Chondrocyte (in vitro differentiated cells): ENCODE measurements at regions not wholly inside any gene's neighbourhood (a gene's known extent, or its start where the extent isn't known, plus 50 kb on each side); places are given as distances from the start of the nearest gene placed in this dataset.
A peak's percentile ranks its signal among the peaks of the same experiment; 100 is the strongest.

Source experiments
- DNase-seq: peaks from one replicate; pipeline ENCODE4 v3.0.0; 2021; ENCODE audit warnings: mixed read lengths, low spot score
- H3K27ac Mint-ChIP-seq: one replicate; pipeline ENCODE4 v1.8.0; 2021; ENCODE audit warnings: mild to moderate bottlenecking, moderate library complexity, mixed read lengths; ENCODE audit not compliant: unreplicated experiment
- H3K27me3 Mint-ChIP-seq: 2 replicates; pipeline ENCODE4 v1.8.0; 2021; ENCODE audit warnings: low read depth, mixed read lengths
- H3K36me3 Mint-ChIP-seq: 2 replicates; pipeline ENCODE4 v1.8.0; 2021; ENCODE audit warnings: low read depth, mixed read lengths
- H3K4me1 Mint-ChIP-seq: 2 replicates; pipeline ENCODE4 v1.8.0; 2021; ENCODE audit warnings: low read depth, mild to moderate bottlenecking, mixed read lengths
- H3K4me3 Mint-ChIP-seq: one replicate; pipeline ENCODE4 v1.8.0; 2021; ENCODE audit warnings: mild to moderate bottlenecking, moderate library complexity, mixed read lengths; ENCODE audit not compliant: unreplicated experiment
- H3K9me3 Mint-ChIP-seq: 2 replicates; pipeline ENCODE4 v1.8.0; 2021; ENCODE audit warnings: low read depth, mixed read lengths
- CTCF ChIP-seq: fragments of 200-600 bp; sonication (generic); IDR thresholded peaks from 2 replicates; pipeline ENCODE4 v1.5.0; 2021; ENCODE audit warnings: antibody characterized with exemption, mild to moderate bottlenecking, moderate library complexity

DNA sequence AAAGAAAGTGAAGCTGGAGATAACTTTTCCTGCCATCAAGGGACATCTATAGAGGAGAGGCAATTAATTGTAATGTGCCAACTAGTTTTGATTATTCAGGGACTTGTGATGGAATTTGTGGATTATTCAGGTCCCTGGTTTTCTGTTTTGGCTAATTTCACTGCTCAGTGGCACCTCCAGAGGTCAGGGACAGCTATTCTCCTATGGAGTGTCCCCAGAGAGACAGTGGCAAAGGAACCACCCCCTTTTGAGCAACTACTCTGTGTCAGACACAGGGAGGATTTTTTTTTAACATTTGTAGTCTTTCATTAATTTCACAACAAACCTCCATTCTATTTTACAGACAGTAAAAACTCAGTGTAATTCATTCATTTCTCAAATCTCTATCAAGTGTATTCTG lies 206.0 kb upstream of the SPRED2 start:
- no peak overlapping the region for H3K4me3 Mint-ChIP-seq
- no peak for DNase-seq
- peak; percentile 33 for TF ChIP-seq CTCF
- H3K9me3 Mint-ChIP-seq = peaks cover under 1% of the 10 kb centered on the region
- H3K36me3 Mint-ChIP-seq = no peaks in the 10 kb centered on the region
- peaks cover 37% of the 10 kb centered on the region for H3K4me1 Mint-ChIP-seq
- peaks cover 9% of the 10 kb centered on the region for H3K27me3 Mint-ChIP-seq
- no peak overlapping the region for H3K27ac Mint-ChIP-seq

DNA sequence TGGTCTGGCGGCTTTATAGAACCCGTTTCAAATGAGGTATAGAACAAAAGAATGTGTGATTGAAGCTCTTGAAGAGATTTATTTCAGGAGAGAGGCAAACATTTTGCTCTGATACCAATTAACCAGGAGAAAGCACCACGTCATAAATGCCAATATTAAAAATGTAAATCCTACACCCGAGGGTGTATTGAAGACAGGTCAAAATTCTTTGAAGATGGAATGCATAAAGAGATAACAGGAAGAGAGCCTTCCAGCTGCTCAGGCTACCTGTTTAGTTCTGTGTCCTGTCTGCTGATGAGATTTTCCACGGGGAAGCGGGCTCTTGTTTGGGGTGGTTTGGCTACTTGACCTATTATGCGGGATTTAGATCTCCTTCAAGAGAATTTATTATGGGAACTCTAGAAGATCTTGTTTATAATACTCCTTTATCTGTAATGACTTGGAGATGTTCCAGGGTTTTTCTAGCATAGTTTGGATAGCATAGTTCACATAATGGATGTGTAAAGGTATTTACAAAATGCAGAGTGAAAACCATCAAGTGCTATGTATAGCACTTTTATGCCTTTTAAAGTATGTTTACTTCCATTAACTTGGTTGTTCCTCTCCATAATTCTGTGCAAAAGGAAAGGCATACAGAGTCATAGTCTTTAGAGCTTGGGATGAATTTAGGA lies 204.5 kb upstream of the SPRED2 start:
- no peak for DNase-seq
- Mint-ChIP-seq H3K27ac (no peak overlapping the region), H3K4me1 (peaks cover 37% of the 10 kb centered on the region)

DNA sequence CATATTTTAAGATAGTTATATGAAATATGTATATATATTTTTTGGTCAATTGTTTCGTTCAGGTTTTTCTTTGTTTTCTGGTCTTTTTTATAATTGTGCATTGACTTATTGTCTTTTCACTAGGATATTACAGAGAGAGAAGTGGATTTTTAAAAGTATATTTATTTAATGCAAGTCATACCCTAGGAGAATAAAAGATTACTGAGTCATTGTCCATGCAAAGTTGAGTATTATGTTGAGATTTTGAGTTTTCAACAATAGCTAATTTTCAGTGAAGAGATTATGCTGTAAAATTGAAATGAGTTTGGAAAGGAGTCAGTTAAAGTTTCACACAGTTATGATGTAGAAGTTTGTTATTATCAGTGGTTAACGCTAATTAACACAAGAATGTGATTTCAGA lies 203.6 kb upstream of the SPRED2 start:
- Mint-ChIP-seq H3K27me3 (peaks cover 12% of the 10 kb centered on the region), H3K4me3 (no peak overlapping the region), H3K27ac (no peak overlapping the region), H3K9me3 (peaks cover 4% of the 10 kb centered on the region), H3K4me1 (peaks cover 34% of the 10 kb centered on the region), H3K36me3 (peaks cover 5% of the 10 kb centered on the region)
- no peak for DNase-seq
- TF ChIP-seq CTCF = no peak

More for the DNA sequence above, 204.5 kb upstream of the SPRED2 start:
- Mint-ChIP-seq H3K9me3 (peaks cover 4% of the 10 kb centered on the region), H3K27me3 (peaks cover 12% of the 10 kb centered on the region), H3K4me3 (no peak overlapping the region), H3K36me3 (peaks cover 3% of the 10 kb centered on the region)
- TF ChIP-seq CTCF = no peak

- H3K9me3 Mint-ChIP-seq = peaks cover 4% of the 10 kb centered on the region
- H3K27ac Mint-ChIP-seq = no peak overlapping the region
- H3K36me3 Mint-ChIP-seq = peaks cover 5% of the 10 kb centered on the region
- H3K4me1 Mint-ChIP-seq = peaks cover 20% of the 10 kb centered on the region
- peaks cover 13% of the 10 kb centered on the region for H3K27me3 Mint-ChIP-seq
- TF ChIP-seq CTCF = no peak
- H3K4me3 Mint-ChIP-seq = no peak overlapping the region
- DNase-seq = no peak
These were observed 201.9 kb upstream of the SPRED2 start for GRCh38 chr2:65634304-65634703.

- Mint-ChIP-seq H3K4me1 (no peaks in the 10 kb centered on the region), H3K36me3 (peaks cover 5% of the 10 kb centered on the region), H3K27ac (no peak overlapping the region), H3K4me3 (no peak overlapping the region), H3K9me3 (peaks cover 9% of the 10 kb centered on the region), H3K27me3 (peaks cover 5% of the 10 kb centered on the region)
- no peak for TF ChIP-seq CTCF
- no peak for DNase-seq
These were observed 198.2 kb upstream of the SPRED2 start for GRCh38 chr2:65630643-65631042.
